ENCODE measurements at regions not wholly inside any gene's neighbourhood (a gene's known extent, or its start where the extent isn't known, plus 50 kb on each side); places are given as distances from the start of the nearest gene placed in this dataset.

DNA sequence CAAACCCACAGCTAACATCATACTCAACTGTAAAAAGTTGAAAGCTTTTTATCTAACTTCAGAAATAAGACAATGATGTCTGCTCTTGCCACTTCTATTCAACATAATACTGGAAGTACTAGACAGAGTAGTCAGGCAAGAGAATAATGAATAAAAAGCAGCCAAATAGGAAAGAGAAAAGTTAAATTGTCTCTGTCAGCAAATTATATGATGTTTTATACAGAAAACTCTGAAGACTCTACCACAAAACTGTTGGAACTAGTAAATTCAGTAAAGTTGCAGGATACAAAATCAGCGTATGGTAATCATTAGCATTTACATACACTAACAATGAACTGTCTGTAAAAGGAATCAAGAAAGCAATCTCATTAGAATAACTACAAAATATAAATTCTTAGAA is 752.9 kb upstream of the CT83 start:
- TF ChIP-seq, protein P1, sequence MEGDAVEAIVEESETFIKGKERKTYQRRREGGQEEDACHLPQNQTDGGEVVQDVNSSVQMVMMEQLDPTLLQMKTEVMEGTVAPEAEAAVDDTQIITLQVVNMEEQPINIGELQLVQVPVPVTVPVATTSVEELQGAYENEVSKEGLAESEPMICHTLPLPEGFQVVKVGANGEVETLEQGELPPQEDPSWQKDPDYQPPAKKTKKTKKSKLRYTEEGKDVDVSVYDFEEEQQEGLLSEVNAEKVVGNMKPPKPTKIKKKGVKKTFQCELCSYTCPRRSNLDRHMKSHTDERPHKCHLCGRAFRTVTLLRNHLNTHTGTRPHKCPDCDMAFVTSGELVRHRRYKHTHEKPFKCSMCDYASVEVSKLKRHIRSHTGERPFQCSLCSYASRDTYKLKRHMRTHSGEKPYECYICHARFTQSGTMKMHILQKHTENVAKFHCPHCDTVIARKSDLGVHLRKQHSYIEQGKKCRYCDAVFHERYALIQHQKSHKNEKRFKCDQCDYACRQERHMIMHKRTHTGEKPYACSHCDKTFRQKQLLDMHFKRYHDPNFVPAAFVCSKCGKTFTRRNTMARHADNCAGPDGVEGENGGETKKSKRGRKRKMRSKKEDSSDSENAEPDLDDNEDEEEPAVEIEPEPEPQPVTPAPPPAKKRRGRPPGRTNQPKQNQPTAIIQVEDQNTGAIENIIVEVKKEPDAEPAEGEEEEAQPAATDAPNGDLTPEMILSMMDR (IDR thresholded peaks at IDR 0.05; ENCODE audit: low read depth, low read length): no peak
- no peak overlapping the region for H3K4me3 ChIP-seq (ENCODE audit: low read depth, low read length)
- no peak for DNase-seq
- no peaks in the 10 kb centered on the region for H3K4me1 ChIP-seq
- no peaks in the 10 kb centered on the region for H3K36me3 ChIP-seq
- H3K27me3 ChIP-seq: no peaks in the 10 kb centered on the region
- H3K9me3 ChIP-seq: no peaks in the 10 kb centered on the region

DNA sequence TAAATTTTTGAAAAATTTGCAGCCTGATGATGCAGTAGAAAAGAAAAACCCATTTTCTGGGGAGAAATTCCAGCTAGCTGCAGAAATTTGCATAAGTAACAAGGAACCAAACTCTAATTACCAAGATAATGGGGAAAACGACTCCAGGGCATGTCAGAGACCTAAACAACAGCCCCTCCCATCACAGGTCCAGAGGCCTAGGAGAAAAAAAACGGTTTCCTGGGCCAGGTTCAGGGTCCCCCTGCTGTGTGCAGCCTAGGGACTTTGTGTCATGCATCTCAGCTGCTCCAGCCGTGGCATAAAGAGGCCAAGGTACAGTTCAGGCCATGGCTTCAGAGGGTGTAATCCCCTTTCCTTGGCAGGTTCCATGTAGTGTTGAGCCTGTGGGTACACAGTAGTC is 733.7 kb upstream of the CT83 start:
- Histone ChIP-seq H3K27me3 (no peaks in the 10 kb centered on the region), H3K36me3 (no peaks in the 10 kb centered on the region), H3K4me3 (ENCODE audit: low read depth, low read length) (no peak overlapping the region), H3K9me3 (no peaks in the 10 kb centered on the region), H3K4me1 (no peaks in the 10 kb centered on the region)
- TF ChIP-seq, protein P1 (IDR thresholded peaks at IDR 0.05; ENCODE audit: low read depth, low read length): no peak
- no peak for DNase-seq

DNA sequence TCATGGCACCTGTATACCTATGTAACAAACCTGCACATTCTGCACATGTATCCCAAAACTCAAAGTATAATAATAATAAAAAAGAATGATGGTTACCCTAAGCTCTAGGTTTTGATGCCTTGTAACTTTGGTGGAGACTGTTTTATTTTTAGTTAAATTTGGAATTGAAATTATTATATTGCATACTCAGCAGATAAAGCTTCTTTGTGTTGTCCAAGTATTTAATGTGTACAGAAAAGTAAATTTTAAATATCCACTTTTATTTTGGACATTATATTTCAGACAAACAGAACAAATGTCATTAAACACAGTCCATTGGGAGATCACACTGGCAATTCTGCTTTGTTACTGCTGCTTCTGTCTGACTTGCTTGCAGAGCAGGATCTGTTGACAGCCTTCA is 684.5 kb upstream of the CT83 start:
- H3K36me3 ChIP-seq: no peaks in the 10 kb centered on the region
- no peaks in the 10 kb centered on the region for H3K27me3 ChIP-seq
- no peaks in the 10 kb centered on the region for H3K4me1 ChIP-seq
- TF ChIP-seq, protein P1 (IDR thresholded peaks at IDR 0.05; ENCODE audit: low read depth, low read length): no peak
- no peaks in the 10 kb centered on the region for H3K9me3 ChIP-seq
- no peak for DNase-seq
- H3K4me3 ChIP-seq (ENCODE audit: low read depth, low read length): no peak overlapping the region

DNA sequence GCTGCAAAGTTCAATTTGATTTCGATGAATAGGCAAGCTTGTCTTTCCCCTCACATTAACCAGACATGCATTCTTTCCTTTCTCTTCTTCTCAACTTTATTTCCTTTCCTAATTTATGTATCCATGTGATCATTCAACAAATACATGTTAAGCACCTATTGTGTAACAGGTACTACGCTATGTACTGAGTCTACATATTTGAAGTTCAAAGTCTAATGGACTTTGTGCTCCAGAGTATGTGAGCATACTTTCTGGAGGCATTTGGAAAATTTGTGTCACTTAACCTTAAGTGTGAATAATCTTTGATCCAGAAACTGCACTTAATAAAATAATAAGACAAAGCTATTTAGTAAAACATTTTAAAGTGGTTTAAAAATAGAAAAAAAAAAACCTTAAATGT is 675.3 kb upstream of the CT83 start:
- DNase-seq: no peak
- Histone ChIP-seq H3K9me3 (no peaks in the 10 kb centered on the region), H3K4me1 (no peaks in the 10 kb centered on the region), H3K27me3 (no peaks in the 10 kb centered on the region), H3K36me3 (no peaks in the 10 kb centered on the region), H3K4me3 (ENCODE audit: low read depth, low read length) (no peak overlapping the region)
- TF ChIP-seq, protein P1 (IDR thresholded peaks at IDR 0.05; ENCODE audit: low read depth, low read length): no peak

DNA sequence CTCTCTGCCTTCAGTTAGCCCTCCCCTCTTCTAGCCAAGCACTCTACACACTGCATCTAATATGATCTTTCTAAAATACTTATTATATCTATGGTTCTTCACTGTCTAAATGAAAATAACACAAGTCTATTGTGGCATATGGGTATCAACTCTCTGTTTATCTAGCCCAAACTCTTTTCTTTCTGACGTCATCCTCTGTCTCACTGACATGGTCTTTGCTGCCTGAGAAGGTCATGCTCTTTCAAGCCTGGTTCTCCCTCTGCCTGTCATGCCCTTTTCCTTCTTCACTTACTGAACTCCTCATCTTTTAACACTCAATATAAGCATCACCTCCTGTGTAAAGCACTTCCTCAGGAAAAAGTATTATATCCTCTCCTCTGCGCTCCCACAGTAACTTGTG is 672.2 kb upstream of the CT83 start:
- Histone ChIP-seq H3K27me3 (no peaks in the 10 kb centered on the region), H3K4me1 (no peaks in the 10 kb centered on the region), H3K36me3 (no peaks in the 10 kb centered on the region), H3K9me3 (no peaks in the 10 kb centered on the region), H3K4me3 (ENCODE audit: low read depth, low read length) (no peak overlapping the region)
- DNase-seq: no peak
- TF ChIP-seq, protein P1 (IDR thresholded peaks at IDR 0.05; ENCODE audit: low read depth, low read length): no peak

DNA sequence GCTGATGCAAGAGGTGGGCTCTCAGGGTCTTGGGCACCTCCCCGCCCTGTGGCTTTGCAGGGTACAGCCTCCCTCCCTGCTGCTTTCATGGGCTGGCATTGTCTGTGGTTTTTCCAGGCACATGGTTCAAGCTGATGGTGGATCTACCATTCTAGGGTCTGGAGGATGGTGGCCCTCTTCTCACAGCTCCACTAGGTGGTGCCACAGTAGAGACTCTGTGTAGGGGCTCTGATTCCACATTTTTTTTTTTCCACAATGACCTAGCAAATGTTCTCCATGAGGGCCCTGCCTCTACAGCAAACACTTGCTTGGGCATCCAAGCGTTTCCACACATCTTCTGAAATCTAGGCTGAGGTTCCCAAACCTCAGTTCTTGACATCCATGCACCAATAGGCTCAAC is 657.9 kb upstream of the CT83 start:
- Histone ChIP-seq H3K27me3 (no peaks in the 10 kb centered on the region), H3K4me3 (ENCODE audit: low read depth, low read length) (no peak overlapping the region), H3K36me3 (no peaks in the 10 kb centered on the region), H3K9me3 (no peaks in the 10 kb centered on the region), H3K4me1 (no peaks in the 10 kb centered on the region)
- TF ChIP-seq, protein P1 (IDR thresholded peaks at IDR 0.05; ENCODE audit: low read depth, low read length): peak; percentile 30
- peak; percentile 5 for DNase-seq

All from BE2C (cell line).